Adrenal gland (tissue), 9 donors: ENCODE measurements at regions not wholly inside any gene's neighbourhood (a gene's known extent, or its start where the extent isn't known, plus 50 kb on each side); places are given as distances from the start of the nearest gene placed in this dataset.

Source experiments
- DNase-seq, 7 donors: peaks; one replicate each; pipeline ENCODE4 v3.0.0-alpha.2; 2019 to 2020
- H3K27ac ChIP-seq, 5 donors: fragments of 200-600 bp; sonication (generic) in 4 of 5; 1 replicate in 3 of 5; 2 replicates in 2 of 5; pipeline versions ENCODE4 v1.5.1 to v1.8.0; 2016 to 2020; ENCODE audit warnings: mild to moderate bottlenecking in 1 of 5
- H3K27me3 ChIP-seq: fragments of 200-600 bp; 2 replicates; pipeline ENCODE4 v1.8.0; 2021
- H3K36me3 ChIP-seq, 2 donors: fragments of 200-600 bp; replicated peaks in 1 of 2; 1 replicate in 1 of 2; 2 replicates in 1 of 2; pipeline versions ENCODE4 v1.5.1 to v1.8.0; 2018 to 2022
- H3K4me1 ChIP-seq, 2 donors: fragments of 200-600 bp; replicated peaks in 1 of 2; 1 replicate in 1 of 2; 2 replicates in 1 of 2; pipeline versions ENCODE4 v1.5.1 to v1.8.0; 2018 to 2021
- H3K4me3 ChIP-seq, 4 donors: fragments of 200-600 bp; sonication (generic) in 3 of 4; one replicate each; pipeline ENCODE4 v1.5.1; 2016 to 2018
- H3K9me3 ChIP-seq, 3 donors: fragments of 200-600 bp; sonication (generic) in 1 of 3; replicated peaks in 1 of 3; 1 replicate in 2 of 3; 2 replicates in 1 of 3; pipeline versions ENCODE4 v1.5.1 to v1.8.0; 2016 to 2021
- CTCF ChIP-seq, 6 experiments: fragments of 450-650 bp in 4 of 6; fragments of 200-600 bp in 2 of 6; sonication (generic) in 1 of 6; IDR thresholded peaks; 1 replicate in 5 of 6; 2 replicates in 1 of 6; pipeline versions ENCODE4 v1.5.1 to v1.8.0; 2016 to 2021; ENCODE audit warnings: antibody characterized with exemption in 6 of 6, mild to moderate bottlenecking in 2 of 6, moderate library complexity in 1 of 6
- POLR2A ChIP-seq, 2 donors: fragments of 450-650 bp; IDR thresholded peaks; one replicate each; pipeline ENCODE4 v1.6.1; 2017; ENCODE audit warnings: antibody characterized with exemption in 2 of 2, mild to moderate bottlenecking in 2 of 2, moderate library complexity in 1 of 2
- WGBS, 4 donors: extraction: QIAGEN DNeasy Blood & Tissue Kit in 2 of 4; methylation state at CpG; one replicate each; pipeline versions ENCODE4 v1.1.5 to v1.1.7; 2013 to 2017; 5-methylcytosine and 5-hydroxymethylcytosine counted together
- intact Hi-C, 2 donors: fragments of 100-400 bp; cut with DNase I; formaldehyde crosslinking; loops; one replicate each; pipeline versions ENCODE4 v1.14.1 to v1.15.0; 2022 to 2023
- donor health status: healthy with polysubstance abuse.
- donor health status: Bipolar disorder and iron deficiency.
- donor health status: DM: yes; HTN: yes; CAD: no.
- donor health status: DM: no; HTN: no; CAD: no.
- donor health status: DM: no; HTN: no; CAD: no.

- WGBS, 4 donors, result 75 to 82% (median 81%) methylated on average over 3 of the region's 3 CpGs
Observed at GRCh38 chr4:180962268-180962667, 1280.9 kb upstream of the TENM3 start.

GRCh38 chr4:180966312-180966711 lies 1276.9 kb upstream of the TENM3 start:
- Histone ChIP-seq H3K27me3 (no peaks in the 10 kb centered on the region), H3K4me1 (no peaks in the 10 kb centered on the region), H3K4me3 (no peak overlapping the region), H3K36me3 (no peaks in the 10 kb centered on the region), H3K9me3 (no peaks in the 10 kb centered on the region), H3K27ac (no peak overlapping the region)
- 75 to 85% (median 76%) methylated on average over 2 of the region's 2 CpGs for WGBS, 4 donors
- intact Hi-C loops, result no loop called here
- DNase-seq, result no peak
- TF ChIP-seq POLR2A (IDR thresholded peaks at IDR 0.05) (no peak), CTCF (IDR thresholded peaks at IDR 0.05) (no peak)

More at GRCh38 chr4:180962268-180962667, 1280.9 kb upstream of the TENM3 start:
- Histone ChIP-seq H3K4me3 (no peak overlapping the region), H3K9me3 (no peaks in the 10 kb centered on the region), H3K4me1 (no peaks in the 10 kb centered on the region), H3K36me3 (no peaks in the 10 kb centered on the region), H3K27ac (no peak overlapping the region), H3K27me3 (no peaks in the 10 kb centered on the region)
- no peak for TF ChIP-seq POLR2A (IDR thresholded peaks at IDR 0.05)
- intact Hi-C loops, result no loop called here
- DNase-seq, result no peak

GRCh38 chr4:180967936-180968335 lies 1275.3 kb upstream of the TENM3 start:
- Histone ChIP-seq H3K9me3 (no peaks in the 10 kb centered on the region), H3K4me3 (no peak overlapping the region), H3K4me1 (no peaks in the 10 kb centered on the region), H3K27ac (no peak overlapping the region), H3K36me3 (no peaks in the 10 kb centered on the region), H3K27me3 (no peaks in the 10 kb centered on the region)
- TF ChIP-seq POLR2A (IDR thresholded peaks at IDR 0.05), result no peak
- TF ChIP-seq CTCF (IDR thresholded peaks at IDR 0.05), result no peak
- WGBS, 4 donors, result 81 to 89% (median 83%) methylated on average over 3 of the region's 3 CpGs
- intact Hi-C loops, result no loop called here
- no peak for DNase-seq

GRCh38 chr4:180973894-180974293 lies 1269.3 kb upstream of the TENM3 start:
- H3K4me3 ChIP-seq, result no peak overlapping the region
- 90 to 93% (median 91%) methylated on average over 4 of the region's 4 CpGs for WGBS, 4 donors
- no peaks in the 10 kb centered on the region for H3K27me3 ChIP-seq
- no peaks in the 10 kb centered on the region for H3K36me3 ChIP-seq
- no peaks in the 10 kb centered on the region for H3K9me3 ChIP-seq
- no peaks in the 10 kb centered on the region for H3K4me1 ChIP-seq
- TF ChIP-seq POLR2A (IDR thresholded peaks at IDR 0.05) (no peak), CTCF (IDR thresholded peaks at IDR 0.05) (no peak)
- no peak overlapping the region for H3K27ac ChIP-seq
- intact Hi-C loops, result no loop called here
- DNase-seq, result no peak

- intact Hi-C loops, result no loop called here
- no peak overlapping the region for H3K27ac ChIP-seq
- H3K4me1 ChIP-seq, result no peaks in the 10 kb centered on the region
- no peak for DNase-seq
- H3K36me3 ChIP-seq, result no peaks in the 10 kb centered on the region
- H3K27me3 ChIP-seq, result no peaks in the 10 kb centered on the region
- H3K9me3 ChIP-seq, result no peaks in the 10 kb centered on the region
- TF ChIP-seq POLR2A (IDR thresholded peaks at IDR 0.05), result no peak
- TF ChIP-seq CTCF (IDR thresholded peaks at IDR 0.05), result no peak
- no peak overlapping the region for H3K4me3 ChIP-seq
- 84 to 90% (median 86%) methylated on average over 3 of the region's 3 CpGs for WGBS, 4 donors
Observed at GRCh38 chr4:180990931-180991330, 1252.3 kb upstream of the TENM3 start.
